Superior temporal gyrus (tissue), 1 donor: ENCODE measurements at regions not wholly inside any gene's neighbourhood (a gene's known extent, or its start where the extent isn't known, plus 50 kb on each side); places are given as distances from the start of the nearest gene placed in this dataset.

Experiments used
- DNase-seq: peaks from one replicate; pipeline ENCODE4 v3.0.0-alpha.2; 2016; ENCODE audit errors: extremely low spot score

- DNase-seq = peak; percentile 93
These were observed 148.1 kb upstream of the DMRT1 start for GRCh38 chr9:693201-694091.

DNA sequence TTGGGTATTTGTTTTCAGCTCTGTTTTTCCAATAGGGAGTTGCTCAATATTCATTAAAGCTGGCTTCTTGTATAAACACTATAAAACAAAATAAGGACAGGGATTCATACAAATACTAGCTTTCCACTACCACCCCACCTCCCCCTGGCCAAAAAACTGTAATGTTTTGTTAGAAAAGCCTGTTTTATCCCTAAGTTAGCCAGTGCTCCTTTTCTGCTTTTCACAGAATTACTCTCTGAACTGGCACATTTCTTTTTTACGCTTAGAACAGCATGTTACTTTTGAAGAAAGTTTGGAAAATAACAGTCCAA, 147.4 kb upstream of the DMRT1 start:
- no peak for DNase-seq

DNA sequence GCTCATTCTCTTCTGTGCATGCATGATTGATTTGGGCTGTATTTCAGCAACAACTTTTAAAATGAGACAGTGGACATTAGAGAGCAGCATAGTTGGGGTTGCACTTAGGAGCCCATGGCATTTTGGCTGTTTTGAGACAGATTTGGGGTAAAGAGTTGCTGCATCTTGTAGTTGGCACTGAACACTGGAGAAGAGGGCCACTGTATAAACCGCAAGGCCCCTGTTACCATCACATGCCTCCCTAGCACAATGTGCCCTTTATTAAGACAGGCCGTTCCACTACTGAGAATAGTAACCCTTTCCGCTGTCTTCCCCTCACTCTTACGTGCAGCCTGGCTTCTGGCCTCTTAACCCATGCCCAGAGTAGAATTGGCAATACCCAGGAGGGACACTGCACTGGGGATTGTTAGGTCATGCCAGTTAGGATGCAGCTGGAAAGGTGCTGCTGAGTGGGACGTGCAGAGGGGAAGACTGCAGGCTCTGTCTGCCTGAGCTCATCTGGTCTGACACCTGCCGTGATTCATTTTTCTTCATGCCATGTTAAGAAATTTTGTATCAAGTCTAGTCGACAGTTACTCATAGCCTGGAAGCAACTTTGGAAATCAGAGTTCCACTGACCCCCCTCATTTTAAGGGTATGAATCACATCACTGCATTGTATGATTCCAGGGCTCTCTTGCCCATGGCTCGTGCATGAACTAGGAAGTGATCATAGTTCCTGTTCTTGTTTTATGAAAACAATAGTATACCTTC, 146.9 kb upstream of the DMRT1 start:
- peak; percentile 95 for DNase-seq

- DNase-seq = no peak
These were observed 146.2 kb upstream of the DMRT1 start for GRCh38 chr9:695252-695651.

DNA sequence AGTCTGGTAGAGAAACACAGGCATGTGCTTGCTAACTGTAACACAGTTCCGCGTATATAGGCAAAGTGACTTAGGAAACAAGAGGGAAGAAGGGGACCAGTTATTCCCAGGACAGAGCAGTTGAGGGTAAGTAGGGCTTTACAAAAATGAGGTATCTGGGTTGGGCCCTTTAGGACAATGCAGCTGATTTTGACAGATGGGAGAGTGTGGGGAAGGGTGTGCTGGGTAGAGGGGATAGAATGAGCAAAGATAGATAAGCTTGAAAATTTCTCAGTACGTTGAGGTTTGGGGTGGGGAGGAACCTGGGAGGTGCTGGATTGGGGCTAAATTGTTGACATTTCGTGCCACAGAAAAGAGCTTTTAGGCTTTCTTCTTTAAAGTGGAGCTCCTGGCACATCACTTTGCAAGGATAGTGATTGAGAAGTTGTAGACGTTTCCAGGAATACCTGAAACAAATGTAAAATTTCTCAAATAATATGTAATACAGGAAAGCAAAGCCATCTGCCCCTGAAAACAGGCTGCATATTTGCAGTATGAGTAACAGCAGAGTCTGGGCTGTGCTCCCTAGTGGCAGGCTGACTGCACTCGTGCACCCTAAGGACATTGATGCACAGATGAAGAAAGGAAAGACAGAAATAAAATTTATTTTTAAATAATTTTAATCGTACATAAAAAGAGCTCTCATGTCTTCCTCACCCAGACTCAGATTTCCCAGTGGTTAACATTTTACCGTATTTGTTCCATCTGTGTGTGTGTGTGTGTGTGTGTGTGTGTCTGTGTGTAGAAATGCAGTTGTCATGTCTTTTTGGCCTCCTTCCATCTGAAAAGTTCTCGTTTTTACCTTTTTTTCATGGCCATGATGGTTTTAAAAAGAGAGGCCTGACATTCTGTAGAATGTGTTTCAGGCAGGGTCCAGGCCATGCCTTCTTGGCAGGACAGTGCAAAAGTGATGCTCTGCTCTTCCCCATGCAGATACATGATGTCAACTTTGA, 144.9 kb upstream of the DMRT1 start:
- DNase-seq = no peak

DNA sequence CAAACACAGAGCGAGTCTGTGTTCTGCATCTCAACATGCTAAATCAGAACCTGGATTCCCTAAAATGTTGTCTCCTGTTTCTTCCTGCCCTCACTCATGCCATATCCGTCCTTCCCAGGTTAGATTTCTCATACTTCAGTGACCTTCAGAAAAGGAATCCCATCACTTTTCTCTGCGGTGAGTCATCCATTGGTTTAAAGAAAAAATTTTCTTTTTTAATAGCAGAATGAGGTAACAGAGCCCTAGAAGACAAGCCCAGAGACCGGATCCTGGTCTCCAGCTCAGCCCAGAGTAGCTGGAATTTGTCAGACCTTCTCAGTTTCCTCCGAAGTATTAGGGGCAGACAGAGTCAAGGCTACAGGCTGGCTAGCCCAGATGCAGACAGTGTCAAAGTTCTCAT, 143.2 kb upstream of the DMRT1 start:
- no peak for DNase-seq

GRCh38 chr9:698954-699353, 142.5 kb upstream of the DMRT1 start:
- no peak for DNase-seq

DNA sequence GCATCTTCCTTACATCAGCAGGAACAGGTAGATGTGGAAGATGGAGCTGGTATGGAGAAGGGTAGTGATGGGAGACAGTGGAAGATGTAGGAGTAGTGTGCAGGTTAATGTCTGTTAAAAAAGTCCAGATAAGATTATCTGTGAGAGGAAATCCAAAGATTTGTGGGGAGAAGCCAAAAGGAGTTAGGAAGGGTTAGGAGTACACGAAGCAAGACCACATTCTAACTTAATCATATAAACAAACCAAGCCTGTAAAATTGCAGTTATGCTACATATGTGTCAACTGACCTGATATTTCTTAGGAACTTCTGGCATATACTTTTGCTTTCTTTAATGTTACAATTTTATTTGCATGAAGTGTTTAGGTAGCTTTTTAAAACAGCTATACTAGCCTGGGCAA, 142.1 kb upstream of the DMRT1 start:
- DNase-seq = no peak

DNA sequence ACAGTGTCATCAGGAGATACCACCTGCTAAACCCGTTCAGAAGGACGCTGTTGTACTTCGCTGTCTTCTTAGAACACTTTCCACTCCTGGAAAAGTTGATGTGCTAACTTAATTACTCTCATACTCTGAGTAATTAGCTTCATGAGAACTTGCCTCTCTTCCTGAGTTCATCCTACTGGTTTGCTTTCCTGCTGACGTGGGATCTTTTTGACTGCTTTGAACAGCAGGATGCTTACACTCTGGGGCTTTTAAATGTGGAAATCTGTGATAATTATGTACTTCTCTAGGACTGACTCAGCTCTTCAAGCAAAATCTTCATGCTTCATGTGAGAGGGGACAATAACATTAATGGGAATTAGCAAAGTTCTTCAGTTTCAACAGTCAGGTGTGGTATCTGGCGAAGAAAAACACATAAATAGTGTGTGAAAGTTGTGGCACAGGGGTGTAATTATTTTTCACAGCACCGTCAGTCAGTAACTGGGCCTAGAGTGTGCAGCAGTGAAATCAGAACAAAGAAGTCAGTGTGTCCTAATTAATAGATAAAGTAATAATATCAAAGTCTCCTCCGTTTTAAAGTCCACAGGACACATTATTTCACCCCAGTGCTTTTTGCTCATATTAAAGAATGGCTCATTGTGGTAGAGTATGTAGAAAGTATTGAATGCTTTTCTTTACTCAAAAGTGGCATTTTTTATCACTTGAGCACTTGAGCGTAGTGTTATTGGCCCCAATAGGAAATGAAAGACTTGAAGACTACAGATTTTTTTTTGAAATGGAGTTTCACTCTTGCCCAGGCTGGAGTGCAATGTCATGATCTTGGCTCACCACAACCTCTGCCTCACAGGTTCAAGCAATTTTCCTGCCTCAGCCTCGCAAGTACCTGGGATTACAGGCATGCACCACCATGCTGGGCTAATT, 140.9 kb upstream of the DMRT1 start:
- no peak for DNase-seq

DNA sequence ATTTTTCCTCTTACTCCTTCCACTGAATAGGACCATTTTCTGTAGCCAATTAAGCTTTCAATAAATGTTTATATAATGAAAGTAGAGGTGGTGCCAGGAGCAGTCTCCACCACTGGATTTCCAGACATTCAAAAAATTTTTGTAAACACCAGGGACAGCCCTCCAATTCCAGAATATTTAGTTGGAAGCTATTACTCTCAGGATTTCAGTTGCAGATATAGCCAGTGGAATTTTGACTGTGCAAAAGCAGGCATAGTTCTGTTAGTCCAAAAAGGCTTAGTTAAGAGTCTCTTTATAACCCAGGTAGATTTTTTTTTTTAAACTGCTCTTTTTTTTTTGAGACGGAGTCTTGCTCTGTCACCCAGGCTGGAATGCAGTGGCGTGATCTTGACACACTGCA, 138.1 kb upstream of the DMRT1 start:
- no peak for DNase-seq

- no peak for DNase-seq
These were observed 135.4 kb upstream of the DMRT1 start for GRCh38 chr9:706073-706472.

DNA sequence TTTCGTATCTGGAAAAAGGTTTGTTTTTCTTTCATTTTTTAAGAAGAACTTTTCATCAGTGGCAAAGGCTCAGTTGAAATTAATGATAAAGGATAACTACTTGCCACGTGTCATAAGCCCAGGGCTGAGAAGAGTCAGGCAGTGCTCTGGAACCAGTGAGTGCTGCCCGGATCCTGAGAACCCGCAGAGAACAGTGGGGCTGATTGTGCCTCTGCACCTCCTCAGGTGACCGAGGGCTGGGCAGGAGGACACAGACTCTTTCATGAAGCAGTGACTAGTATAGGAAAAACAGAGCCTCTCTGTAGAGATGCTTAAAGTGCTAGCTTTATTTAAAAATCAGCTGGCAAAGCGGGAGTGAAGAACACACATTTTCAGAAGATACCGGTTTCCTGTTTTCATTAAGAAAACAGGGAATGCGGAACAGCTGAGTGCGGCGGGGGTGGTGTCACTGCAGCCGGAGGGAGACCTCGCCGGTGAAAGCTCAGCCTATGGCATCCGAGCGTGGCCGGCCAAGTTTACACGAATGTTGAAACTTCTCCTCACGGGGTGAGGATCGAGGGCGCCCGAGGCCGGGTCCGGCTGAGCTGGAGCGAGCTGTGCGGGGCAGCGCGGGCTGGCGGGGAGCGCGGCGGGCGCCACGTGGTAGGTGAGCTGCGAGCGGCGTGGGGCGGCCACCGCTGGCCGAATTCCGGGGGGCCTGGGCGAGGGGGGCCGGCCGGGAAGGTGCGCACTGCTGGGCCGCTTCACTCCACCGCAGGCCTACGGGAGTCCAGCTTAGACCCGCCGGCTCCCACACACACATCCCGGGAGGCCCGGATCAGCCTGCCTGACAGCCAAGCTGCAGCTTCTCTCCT, 134.7 kb upstream of the DMRT1 start:
- no peak for DNase-seq

- DNase-seq = no peak
These were observed 133.3 kb upstream of the DMRT1 start for GRCh38 chr9:708182-708550.

- peak; percentile 53 for DNase-seq
These were observed 132.7 kb upstream of the DMRT1 start for GRCh38 chr9:708551-709432.

GRCh38 chr9:710951-711745, 130.3 kb upstream of the DMRT1 start:
- DNase-seq = no peak

DNA sequence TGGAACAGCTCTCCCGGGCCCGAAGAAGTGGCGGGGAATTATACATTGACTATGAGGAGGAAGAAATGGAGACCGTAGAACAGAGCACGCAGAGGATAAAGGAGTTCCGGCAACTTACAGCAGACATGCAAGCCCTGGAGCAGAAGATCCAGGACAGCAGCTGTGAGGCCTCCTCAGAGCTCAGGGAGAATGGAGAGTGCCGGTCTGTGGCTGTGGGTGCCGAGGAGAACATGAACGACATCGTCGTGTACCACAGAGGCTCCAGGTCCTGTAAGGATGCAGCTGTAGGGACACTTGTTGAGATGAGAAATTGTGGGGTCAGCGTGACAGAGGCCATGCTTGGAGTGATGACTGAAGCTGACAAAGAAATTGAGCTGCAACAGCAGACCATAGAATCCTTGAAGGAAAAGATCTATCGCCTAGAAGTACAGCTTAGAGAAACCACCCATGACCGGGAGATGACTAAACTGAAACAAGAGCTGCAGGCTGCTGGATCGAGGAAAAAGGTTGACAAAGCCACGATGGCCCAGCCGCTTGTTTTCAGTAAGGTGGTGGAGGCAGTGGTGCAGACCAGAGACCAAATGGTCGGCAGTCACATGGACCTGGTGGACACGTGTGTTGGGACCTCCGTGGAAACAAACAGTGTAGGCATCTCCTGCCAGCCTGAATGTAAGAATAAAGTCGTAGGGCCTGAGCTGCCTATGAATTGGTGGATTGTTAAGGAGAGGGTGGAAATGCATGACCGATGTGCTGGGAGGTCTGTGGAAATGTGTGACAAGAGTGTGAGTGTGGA, 129.5 kb upstream of the DMRT1 start:
- DNase-seq = no peak

GRCh38 chr9:712643-713042, 128.9 kb upstream of the DMRT1 start:
- no peak for DNase-seq
